ENCODE measurements at regions not wholly inside any gene's neighbourhood (a gene's known extent, or its start where the extent isn't known, plus 50 kb on each side); places are given as distances from the start of the nearest gene placed in this dataset.

GRCh38 chrX:10904220-10904619, 206.9 kb upstream of the HCCS start:
- Histone ChIP-seq H3K4me2 (ENCODE audit: low read depth, low read length, poor library complexity, severe bottlenecking) (no peak overlapping the region), H3K36me3 (ENCODE audit: insufficient read depth, low read length) (no peaks in the 10 kb centered on the region), H3F3A (ENCODE audit: low read depth) (no peaks in the 10 kb centered on the region), H3K79me2 (ENCODE audit: insufficient read depth, low read length) (no peaks in the 10 kb centered on the region), H3K4me1 (ENCODE audit: insufficient read depth, low read length, poor library complexity, severe bottlenecking) (no peaks in the 10 kb centered on the region), H2AFZ (ENCODE audit: low read length) (no peak overlapping the region), H3K4me3 (ENCODE audit: low read length, poor library complexity, severe bottlenecking) (no peak overlapping the region), H3K9ac (ENCODE audit: low read depth, low read length, poor library complexity, severe bottlenecking) (no peak overlapping the region), H3K9me3 (ENCODE audit: insufficient read depth, low read depth, low read length) (no peaks in the 10 kb centered on the region), H3K27me3 (ENCODE audit: insufficient read depth, low read length, poor library complexity, severe bottlenecking) (no peaks in the 10 kb centered on the region), H4K20me1 (ENCODE audit: insufficient read depth, low read length, poor library complexity, severe bottlenecking) (no peaks in the 10 kb centered on the region), H3K9me2 (replicated peaks; ENCODE audit: low read depth, low read length) (no peaks in the 10 kb centered on the region)
- TF ChIP-seq, protein P1, sequence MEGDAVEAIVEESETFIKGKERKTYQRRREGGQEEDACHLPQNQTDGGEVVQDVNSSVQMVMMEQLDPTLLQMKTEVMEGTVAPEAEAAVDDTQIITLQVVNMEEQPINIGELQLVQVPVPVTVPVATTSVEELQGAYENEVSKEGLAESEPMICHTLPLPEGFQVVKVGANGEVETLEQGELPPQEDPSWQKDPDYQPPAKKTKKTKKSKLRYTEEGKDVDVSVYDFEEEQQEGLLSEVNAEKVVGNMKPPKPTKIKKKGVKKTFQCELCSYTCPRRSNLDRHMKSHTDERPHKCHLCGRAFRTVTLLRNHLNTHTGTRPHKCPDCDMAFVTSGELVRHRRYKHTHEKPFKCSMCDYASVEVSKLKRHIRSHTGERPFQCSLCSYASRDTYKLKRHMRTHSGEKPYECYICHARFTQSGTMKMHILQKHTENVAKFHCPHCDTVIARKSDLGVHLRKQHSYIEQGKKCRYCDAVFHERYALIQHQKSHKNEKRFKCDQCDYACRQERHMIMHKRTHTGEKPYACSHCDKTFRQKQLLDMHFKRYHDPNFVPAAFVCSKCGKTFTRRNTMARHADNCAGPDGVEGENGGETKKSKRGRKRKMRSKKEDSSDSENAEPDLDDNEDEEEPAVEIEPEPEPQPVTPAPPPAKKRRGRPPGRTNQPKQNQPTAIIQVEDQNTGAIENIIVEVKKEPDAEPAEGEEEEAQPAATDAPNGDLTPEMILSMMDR (conservative IDR thresholded peaks at IDR 0.05; ENCODE audit: low read length) = no peak
- TF ChIP-seq EZH2phosphoT487 (IDR thresholded peaks at IDR 0.05; ENCODE audit: borderline replicate concordance) = no peak

DNA sequence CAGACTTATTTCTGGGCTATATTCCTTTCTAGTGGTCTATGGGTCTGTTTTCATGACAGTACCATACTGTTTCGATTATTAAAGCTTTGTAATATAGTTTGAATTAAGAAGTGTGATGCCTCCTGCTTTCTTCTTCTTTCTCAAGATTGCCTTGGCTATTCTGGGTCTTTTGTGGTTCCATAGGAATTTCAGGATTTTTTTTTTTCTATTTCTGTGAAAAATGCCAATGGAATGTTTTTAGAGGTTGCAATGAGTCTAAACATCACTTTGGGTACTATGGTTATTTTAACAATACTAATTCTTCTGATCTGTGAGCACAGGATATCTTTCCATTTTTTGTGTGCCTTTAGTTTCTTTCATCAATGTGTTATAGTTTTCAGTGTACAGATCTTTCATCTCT, 204.3 kb upstream of the HCCS start:
- no peaks in the 10 kb centered on the region for H3K9me3 ChIP-seq (ENCODE audit: insufficient read depth, low read depth, low read length)
- TF ChIP-seq EZH2phosphoT487 (IDR thresholded peaks at IDR 0.05; ENCODE audit: borderline replicate concordance) = no peak
- TF ChIP-seq, protein P1 (conservative IDR thresholded peaks at IDR 0.05; ENCODE audit: low read length) = no peak
- H2AFZ ChIP-seq (ENCODE audit: low read length) = no peak overlapping the region
- no peaks in the 10 kb centered on the region for H3K27me3 ChIP-seq (ENCODE audit: insufficient read depth, low read length, poor library complexity, severe bottlenecking)
- H3F3A ChIP-seq (ENCODE audit: low read depth) = no peaks in the 10 kb centered on the region
- no peak overlapping the region for H3K4me3 ChIP-seq (ENCODE audit: low read length, poor library complexity, severe bottlenecking)
- H3K4me2 ChIP-seq (ENCODE audit: low read depth, low read length, poor library complexity, severe bottlenecking) = no peak overlapping the region
- H3K36me3 ChIP-seq (ENCODE audit: insufficient read depth, low read length) = no peaks in the 10 kb centered on the region
- no peaks in the 10 kb centered on the region for H3K4me1 ChIP-seq (ENCODE audit: insufficient read depth, low read length, poor library complexity, severe bottlenecking)
- no peaks in the 10 kb centered on the region for H3K79me2 ChIP-seq (ENCODE audit: insufficient read depth, low read length)
- no peaks in the 10 kb centered on the region for H3K9me2 ChIP-seq (replicated peaks; ENCODE audit: low read depth, low read length)
- no peaks in the 10 kb centered on the region for H4K20me1 ChIP-seq (ENCODE audit: insufficient read depth, low read length, poor library complexity, severe bottlenecking)
- H3K9ac ChIP-seq (ENCODE audit: low read depth, low read length, poor library complexity, severe bottlenecking) = no peak overlapping the region

- H3K9me3 ChIP-seq (ENCODE audit: insufficient read depth, low read depth, low read length) = no peaks in the 10 kb centered on the region
- H3K27me3 ChIP-seq (ENCODE audit: insufficient read depth, low read length, poor library complexity, severe bottlenecking) = no peaks in the 10 kb centered on the region
- H2AFZ ChIP-seq (ENCODE audit: low read length) = no peak overlapping the region
- no peaks in the 10 kb centered on the region for H3K36me3 ChIP-seq (ENCODE audit: insufficient read depth, low read length)
- no peak overlapping the region for H3K4me3 ChIP-seq (ENCODE audit: low read length, poor library complexity, severe bottlenecking)
- no peaks in the 10 kb centered on the region for H3K9me2 ChIP-seq (replicated peaks; ENCODE audit: low read depth, low read length)
- no peaks in the 10 kb centered on the region for H4K20me1 ChIP-seq (ENCODE audit: insufficient read depth, low read length, poor library complexity, severe bottlenecking)
- no peaks in the 10 kb centered on the region for H3F3A ChIP-seq (ENCODE audit: low read depth)
- no peak overlapping the region for H3K4me2 ChIP-seq (ENCODE audit: low read depth, low read length, poor library complexity, severe bottlenecking)
- no peaks in the 10 kb centered on the region for H3K79me2 ChIP-seq (ENCODE audit: insufficient read depth, low read length)
- H3K9ac ChIP-seq (ENCODE audit: low read depth, low read length, poor library complexity, severe bottlenecking) = no peak overlapping the region
- no peaks in the 10 kb centered on the region for H3K4me1 ChIP-seq (ENCODE audit: insufficient read depth, low read length, poor library complexity, severe bottlenecking)
- TF ChIP-seq, protein P1 (conservative IDR thresholded peaks at IDR 0.05; ENCODE audit: low read length) = no peak
Observed at GRCh38 chrX:10922159-10922558, 189.0 kb upstream of the HCCS start.
